ENCODE measurements at regions not wholly inside any gene's neighbourhood (a gene's known extent, or its start where the extent isn't known, plus 50 kb on each side); places are given as distances from the start of the nearest gene placed in this dataset.

DNA sequence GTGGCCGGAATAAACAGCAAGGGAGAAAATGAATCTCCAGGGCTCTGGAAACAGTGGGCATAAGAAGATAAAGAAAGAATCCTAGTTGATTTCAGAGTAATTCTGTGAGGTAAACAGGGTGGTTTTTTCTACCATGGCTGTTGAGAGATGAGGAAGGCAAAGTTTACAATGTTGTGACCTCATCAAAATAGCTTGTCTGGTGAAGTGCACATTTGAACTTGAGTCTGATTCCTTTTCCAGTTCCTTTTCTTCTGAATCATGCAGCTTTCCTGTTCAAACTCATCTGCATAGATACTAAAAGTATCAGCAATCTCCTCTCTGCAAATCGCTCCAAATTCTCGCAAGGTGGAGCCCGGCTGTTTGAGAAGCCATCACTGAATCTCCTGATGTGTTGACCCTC, 161.7 kb downstream of the PLPP3 start:
- DNase-seq (ENCODE audit: low read depth) = no peak

DNA sequence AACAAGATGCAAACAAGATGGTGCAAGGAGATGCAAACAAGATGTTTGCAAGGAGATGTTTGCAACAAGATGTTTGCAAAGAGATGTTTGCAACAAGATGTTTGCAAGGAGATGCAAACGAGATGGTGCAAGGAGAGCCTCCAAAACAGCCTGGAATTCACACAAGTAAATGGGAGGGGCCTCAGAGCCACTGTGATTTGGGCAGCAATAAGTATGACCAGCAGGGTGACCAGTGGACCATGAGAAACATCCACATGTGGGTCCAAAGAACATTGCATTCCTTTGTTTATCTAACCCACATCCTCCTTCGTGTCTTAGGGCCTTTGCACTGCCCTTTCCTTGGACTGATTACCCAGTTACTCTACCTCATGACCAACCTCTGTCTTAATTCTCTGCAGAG, 162.9 kb downstream of the PLPP3 start:
- no peak for DNase-seq (ENCODE audit: low read depth)

GRCh38 chr1:56415720-56416119, 163.6 kb downstream of the PLPP3 start:
- DNase-seq (ENCODE audit: low read depth) = no peak

GRCh38 chr1:56415258-56415657, 164.1 kb downstream of the PLPP3 start:
- DNase-seq (ENCODE audit: low read depth) = no peak

GRCh38 chr1:56414728-56415224, 164.6 kb downstream of the PLPP3 start:
- DNase-seq (ENCODE audit: low read depth) = no peak

DNA sequence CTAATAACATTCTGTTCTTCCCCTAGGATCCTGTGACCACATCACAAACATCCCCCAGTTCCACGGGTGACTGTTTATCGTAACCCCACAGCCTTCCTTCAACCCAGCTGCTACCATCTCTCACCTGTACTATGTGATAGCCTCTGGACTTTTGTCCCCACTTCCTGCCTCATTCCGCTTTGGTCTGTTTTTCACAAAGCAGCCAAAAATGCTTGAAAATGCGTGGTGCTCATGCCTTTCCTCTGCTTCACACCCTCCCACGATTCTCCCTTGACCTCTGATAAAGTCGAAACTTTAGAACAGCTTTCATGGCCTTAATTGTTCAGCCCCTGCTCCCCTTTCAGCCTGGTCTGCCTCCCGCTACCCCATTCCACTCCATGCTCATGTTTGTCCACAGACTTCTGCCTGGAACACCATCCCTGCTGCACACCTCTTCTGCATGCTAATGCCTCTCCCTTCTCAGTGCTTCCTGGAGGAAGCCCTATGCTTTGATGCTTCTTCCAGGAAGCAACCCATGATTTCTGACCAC, 165.6 kb downstream of the PLPP3 start:
- no peak for DNase-seq (ENCODE audit: low read depth)

GRCh38 chr1:56411484-56412180, 167.7 kb downstream of the PLPP3 start:
- DNase-seq (ENCODE audit: low read depth) = no peak

GRCh38 chr1:56411021-56411420, 168.3 kb downstream of the PLPP3 start:
- no peak for DNase-seq (ENCODE audit: low read depth)

- no peak for DNase-seq (ENCODE audit: low read depth)
These were observed 169.0 kb downstream of the PLPP3 start for GRCh38 chr1:56410405-56410804.

DNA sequence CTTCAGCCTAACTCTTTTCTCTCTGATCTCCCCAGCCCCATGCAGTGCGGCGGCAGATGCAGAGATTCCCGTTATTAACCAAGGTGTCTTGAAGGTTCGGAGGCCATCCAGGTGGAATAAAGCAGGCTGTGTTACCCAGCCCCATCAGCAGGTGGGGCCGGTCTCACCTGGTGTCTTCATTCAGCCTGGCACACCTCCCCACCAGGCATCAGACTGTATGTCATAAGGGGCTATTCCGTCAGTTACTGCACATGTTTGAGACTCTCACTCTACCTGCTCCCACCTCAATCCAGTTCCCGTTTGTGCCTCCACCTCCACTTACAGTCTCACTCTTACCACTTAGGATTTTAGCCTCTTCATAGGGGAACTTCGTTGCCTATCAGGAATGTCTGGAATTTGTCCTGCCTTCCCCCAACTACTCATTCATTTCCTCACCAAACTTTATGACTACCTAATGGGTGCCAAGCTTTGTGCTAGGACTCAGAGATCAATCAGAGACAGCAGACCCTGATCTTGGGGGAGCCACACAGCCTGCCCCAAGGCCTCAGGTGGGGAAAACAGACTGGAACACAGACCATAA, 170.2 kb downstream of the PLPP3 start:
- DNase-seq (ENCODE audit: low read depth) = no peak

GRCh38 chr1:56406821-56407220, 172.5 kb downstream of the PLPP3 start:
- no peak for DNase-seq (ENCODE audit: low read depth)

GRCh38 chr1:56404561-56405030, 174.8 kb downstream of the PLPP3 start:
- DNase-seq (ENCODE audit: low read depth) = no peak

- DNase-seq (ENCODE audit: low read depth) = no peak
These were observed 175.3 kb downstream of the PLPP3 start for GRCh38 chr1:56404066-56404465.

- DNase-seq (ENCODE audit: low read depth) = no peak
These were observed 176.0 kb downstream of the PLPP3 start for GRCh38 chr1:56403321-56403720.

DNA sequence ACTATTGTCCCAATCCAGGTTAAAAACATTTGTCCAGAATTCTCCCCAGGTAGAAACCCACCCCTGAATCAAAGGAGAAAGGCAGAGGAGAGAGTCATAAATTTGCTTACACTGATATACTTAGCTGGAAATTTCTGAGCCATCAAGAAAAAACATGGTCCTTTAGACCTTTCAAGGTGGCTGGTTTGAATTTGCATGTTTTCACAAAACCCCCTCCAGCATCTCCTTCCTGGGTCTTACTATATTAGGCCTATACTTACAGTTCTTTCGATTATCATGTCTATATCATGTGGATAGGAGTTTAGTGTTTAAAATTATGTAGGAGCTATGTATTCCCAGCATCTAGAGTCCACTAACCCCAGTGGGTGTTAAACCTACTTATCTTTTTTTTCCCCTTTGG, 178.2 kb downstream of the PLPP3 start:
- no peak for DNase-seq (ENCODE audit: low read depth)

GRCh38 chr1:56400526-56400925, 178.8 kb downstream of the PLPP3 start:
- DNase-seq (ENCODE audit: low read depth) = no peak

DNA sequence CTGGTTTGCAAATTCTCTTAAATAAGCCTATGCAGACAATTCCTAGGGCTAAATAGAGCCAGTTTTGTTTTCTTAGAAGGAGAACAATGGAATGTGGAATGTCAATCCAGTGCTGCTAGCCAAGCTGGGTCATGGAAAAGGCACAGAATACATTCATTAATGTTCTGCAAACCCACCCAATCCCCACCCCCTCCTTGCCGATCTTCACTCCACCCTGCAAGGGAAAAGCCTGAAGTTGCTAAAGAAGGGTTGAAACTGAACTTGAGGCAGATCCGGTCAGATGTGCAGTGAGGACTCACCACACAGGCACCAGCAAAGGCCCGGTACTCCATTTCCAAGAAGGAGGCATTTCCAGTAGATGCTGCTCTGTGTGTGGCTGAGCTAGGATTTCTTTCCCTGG, 179.6 kb downstream of the PLPP3 start:
- no peak for DNase-seq (ENCODE audit: low read depth)

- no peak for DNase-seq (ENCODE audit: low read depth)
These were observed 180.0 kb downstream of the PLPP3 start for GRCh38 chr1:56399326-56399725.

- no peak for DNase-seq (ENCODE audit: low read depth)
These were observed 181.5 kb downstream of the PLPP3 start for GRCh38 chr1:56397811-56398231.

DNA sequence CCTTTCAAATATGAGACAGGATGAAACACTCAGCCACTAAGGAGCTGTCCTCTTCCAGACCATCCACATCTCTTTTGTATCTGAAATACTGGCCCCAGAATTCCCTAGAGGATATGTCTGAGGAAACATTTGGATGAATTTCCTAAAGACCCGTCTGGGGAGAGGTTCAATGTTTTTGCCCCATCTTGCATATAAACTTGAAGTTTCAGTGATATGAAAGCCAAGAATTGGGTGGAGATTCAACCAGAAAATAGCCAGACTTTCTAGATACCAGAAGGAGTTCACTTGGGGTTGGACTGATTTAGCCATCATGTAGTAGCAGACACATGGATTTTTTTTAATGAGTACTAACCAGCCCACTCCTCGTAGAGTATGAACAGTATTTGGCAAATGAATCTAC, 182.0 kb downstream of the PLPP3 start:
- DNase-seq (ENCODE audit: low read depth) = no peak

DNA sequence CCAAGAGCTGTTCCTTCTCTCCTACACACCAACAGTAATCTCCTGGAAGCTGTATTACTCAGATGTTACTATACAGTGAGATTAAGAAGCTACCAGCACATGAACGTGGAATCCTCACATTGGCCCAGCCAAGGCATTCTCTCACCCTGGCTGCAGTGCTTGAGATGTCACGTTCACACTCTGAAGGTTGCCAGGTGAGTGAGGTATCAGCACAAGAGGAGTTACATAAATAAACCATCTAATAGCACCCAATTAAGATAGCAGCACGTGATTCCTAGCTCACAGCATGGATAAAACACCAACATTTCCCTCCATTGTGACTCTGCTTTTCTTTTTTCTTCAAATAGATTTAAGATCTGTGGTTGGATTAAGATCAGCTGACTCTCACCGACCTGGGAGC, 182.8 kb downstream of the PLPP3 start:
- no peak for DNase-seq (ENCODE audit: low read depth)

DNA sequence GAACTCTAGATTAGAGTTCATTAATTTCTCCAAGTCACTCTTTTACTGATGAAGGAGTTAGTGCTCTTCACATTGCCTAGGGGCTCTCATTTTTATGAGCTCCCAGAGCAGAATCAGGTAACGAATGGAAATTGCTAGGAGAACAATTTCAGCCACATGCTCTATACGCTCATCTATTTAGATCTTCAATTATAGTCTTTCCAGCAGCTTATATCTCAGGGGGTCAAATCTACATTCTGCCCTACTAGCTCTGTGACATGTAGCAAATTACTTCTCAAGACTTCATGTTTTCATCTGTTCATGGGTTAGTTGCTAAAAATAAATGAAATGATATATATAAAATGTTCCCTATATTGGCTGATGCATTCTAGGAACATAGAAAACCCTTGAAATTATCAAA, 183.6 kb downstream of the PLPP3 start:
- no peak for DNase-seq (ENCODE audit: low read depth)

- DNase-seq (ENCODE audit: low read depth) = no peak
These were observed 185.1 kb downstream of the PLPP3 start for GRCh38 chr1:56394298-56394697.

All from non-pigmented ciliary epithelial cell (primary cell).